ENCODE measurements at regions not wholly inside any gene's neighbourhood (a gene's known extent, or its start where the extent isn't known, plus 50 kb on each side); places are given as distances from the start of the nearest gene placed in this dataset.

DNA sequence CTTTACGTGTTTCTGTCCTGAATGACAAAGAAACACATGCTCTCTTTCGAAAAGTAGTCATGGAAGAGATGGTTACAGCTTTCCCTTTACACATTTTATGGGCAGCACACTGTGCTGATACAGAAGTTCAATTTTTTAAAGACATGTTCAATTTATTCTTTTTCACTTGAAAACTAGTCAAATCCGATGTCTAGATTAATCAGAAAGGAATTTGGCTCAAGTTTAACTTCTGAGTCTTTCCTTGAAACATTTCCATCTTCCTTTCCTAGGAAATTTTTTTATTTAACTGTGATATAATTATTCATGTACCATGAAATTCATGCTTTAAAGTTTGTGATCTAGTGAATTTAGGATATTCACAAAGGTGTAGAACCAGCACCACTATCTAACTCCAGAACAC is 360.1 kb downstream of the TNS3 start:
- no peak for DNase-seq (ENCODE audit: low read depth in 2 of 2)

DNA sequence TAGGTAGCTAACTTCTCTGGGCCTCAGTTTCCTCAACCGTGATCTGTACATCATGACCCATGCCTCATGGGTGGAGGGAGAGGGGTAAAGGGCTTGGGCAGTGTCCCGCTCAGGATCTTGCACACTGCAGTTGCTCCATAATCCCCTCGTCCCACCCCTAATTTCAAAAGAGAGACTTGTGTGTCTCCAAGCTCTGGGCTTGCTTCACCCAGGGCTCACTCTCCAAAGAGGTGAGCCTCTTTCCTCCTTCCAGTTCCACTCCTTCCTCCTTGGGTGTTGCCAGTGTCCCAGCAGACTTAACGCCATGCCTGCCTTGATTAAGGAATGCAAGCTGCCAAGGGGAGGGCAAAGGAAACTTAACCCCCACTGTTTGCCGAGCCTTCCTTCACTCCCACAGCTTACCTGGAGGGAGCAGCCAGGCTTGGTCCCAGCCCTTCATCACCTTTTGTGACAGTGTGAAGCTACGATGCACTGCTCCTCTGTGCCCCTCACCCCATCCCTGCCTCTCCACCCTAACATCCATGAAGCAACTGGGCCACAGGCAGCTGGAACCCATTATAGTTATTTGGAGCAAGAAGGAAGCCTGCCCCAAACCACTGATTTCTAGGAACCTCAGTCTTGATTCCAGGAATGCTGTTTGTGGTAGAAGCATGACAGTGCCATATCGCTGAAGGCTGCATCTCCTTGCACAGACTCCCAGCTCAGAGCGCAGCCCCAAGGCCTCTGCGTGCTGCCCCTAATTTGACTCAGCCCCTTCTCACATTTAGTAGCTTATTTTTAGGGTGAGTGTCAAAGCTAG is 363.3 kb downstream of the TNS3 start:
- no peak for DNase-seq (ENCODE audit: low read depth in 2 of 2)

DNA sequence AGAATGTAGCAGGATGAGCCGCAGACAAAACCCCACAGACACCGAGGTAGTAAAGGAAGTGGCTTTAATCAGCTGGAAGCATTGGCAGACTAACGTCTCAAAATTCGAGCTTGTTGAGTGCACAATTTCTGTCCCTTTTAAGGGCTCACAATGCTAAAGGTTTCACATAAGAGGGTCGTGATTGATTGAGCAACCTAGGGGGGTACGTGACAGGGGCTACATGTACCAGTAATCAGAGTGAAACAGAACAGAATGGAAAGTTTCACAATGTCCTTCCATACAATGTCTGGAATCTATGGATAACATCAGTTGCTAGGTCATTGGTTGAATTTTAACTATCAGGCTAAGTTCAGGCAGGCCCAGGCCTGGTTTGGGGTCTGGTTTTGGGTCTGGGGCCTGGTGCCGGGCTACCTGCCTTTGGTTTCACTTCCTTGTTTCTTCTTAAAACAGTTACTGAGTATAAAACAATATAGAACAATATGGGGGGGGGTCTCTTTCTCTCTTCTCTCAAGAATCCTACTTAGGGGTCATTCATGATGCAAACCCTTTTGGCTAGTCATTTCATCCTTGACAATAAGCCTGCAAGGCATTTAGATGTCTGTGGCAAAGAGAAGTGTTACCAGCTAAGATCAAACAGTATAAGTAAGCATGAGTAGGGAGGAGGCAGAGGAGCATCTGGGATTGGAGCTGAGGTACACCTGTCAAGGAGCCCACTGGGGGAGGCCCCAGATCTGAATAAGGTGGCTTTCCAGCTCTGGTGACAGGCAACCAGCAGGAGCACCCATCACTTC is 364.1 kb downstream of the TNS3 start:
- no peak for DNase-seq (ENCODE audit: low read depth in 2 of 2)

DNA sequence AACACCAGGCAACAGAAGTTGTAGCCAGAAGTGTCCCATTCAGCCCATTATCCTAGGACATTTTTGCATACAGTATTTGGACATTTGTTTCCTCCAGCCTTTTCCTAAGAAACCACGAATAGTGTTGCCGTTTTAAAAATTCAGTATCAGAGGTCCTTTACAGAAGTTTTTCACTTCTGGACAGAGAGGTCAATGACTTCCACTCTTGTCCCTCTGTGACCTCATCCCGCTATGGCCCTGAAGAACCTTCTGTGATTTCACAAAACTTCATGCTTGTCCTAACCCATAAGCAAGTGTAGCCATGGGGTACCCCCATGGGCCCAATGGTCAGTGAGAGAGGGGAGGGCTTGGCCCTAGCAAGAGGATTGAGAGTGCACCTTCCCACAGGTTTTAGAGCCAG is 364.8 kb downstream of the TNS3 start:
- DNase-seq (ENCODE audit: low read depth in 2 of 2): no peak

DNA sequence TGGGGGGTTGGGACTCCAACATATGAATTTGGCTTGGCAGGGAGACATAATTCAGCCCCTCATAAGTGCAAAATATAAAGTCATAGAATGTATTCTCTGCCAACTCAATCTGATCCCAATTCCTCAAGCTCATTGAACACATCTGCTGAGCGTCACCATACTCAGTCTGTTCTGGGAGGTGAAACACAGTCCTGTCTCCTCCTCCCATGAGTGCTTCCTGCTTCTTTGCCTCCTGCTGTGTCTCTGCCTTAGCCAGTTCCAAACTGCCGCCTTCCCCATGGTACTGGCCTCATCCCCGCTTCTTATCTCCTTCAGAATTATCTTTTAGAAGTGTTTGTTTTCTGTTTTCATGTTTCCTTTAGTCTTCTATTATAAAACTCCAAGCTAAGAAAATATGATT is 365.5 kb downstream of the TNS3 start:
- no peak for DNase-seq (ENCODE audit: low read depth in 2 of 2)

DNA sequence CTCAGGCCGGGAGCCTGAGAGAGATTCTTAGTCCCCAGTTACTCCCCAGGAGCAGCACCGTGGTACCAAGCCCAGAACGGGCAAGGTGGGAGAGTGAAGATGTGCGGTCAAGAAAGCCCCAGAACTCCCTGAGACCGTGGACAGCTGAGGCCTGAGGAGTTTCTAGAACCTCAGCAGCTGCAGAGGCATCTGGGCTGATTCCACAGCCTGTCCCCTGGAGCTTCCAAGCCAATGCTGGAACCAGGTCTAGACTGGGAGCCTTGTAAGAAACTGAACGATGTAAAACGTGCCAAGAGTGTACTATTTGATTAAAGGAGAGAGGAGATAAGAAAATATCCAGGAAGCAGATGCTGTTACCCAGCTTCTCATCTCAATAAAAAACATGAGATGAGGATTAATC is 366.3 kb downstream of the TNS3 start:
- DNase-seq (ENCODE audit: low read depth in 2 of 2): no peak

DNA sequence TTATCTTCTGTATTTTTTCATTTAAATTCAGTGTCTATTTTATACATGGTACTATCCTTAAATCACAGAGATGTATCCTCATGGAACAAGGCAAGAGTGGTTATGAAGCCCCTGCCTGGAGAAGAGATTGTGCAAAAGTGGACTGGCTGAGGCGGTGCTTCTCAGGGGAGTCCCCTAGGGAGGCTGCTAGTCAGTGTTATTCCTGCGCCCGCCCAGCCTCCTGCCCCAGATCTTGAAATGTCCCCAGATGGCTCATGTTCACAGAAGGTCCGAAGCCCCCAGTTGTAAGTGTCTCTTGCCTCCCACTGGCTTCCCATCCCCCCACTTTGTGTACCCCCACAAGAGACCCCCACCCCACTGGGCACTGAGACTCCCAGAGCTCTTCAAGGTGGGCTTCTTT is 366.9 kb downstream of the TNS3 start:
- no peak for DNase-seq (ENCODE audit: low read depth in 2 of 2)

DNA sequence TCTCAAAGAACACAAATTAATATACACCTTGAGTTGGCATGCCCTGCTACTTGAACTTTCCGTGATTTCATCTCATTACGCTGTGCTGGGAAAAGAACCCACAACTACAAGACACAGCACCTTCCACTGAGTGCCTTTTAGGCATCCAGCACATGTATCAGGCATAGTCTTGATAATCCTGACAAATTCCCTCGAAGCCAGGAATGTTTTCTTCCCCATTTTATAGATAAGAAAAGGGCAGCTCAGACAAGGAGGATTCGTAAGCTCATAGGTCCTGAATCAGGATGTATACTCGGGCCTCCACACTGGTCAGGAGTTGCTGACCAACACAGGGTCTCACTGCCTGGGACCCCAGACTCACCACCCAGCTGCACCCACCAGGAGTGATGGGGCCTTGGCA is 368.6 kb downstream of the TNS3 start:
- no peak for DNase-seq (ENCODE audit: low read depth in 2 of 2)

DNA sequence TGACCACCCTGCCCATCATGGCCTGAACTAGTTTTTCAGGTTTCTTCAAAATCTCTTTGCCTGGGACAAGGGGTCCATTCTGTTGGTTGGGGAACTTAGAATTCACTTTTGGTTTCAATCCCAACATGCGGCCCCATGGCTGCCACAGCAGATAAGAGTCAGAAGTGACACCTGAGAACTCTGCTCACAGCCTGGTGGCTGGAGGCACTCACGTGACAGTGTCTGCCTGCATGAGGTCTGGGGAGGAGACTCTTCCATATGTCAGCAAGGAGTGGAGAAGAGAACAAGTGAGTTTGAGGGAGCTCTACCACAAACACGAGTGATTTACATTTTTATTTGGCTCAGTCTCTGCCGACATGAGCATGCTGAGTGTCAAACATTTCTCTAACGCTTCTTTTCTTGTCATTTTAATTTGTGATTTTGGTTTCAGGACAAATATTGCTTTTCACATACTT is 370.4 kb downstream of the TNS3 start:
- no peak for DNase-seq (ENCODE audit: low read depth in 2 of 2)

DNA sequence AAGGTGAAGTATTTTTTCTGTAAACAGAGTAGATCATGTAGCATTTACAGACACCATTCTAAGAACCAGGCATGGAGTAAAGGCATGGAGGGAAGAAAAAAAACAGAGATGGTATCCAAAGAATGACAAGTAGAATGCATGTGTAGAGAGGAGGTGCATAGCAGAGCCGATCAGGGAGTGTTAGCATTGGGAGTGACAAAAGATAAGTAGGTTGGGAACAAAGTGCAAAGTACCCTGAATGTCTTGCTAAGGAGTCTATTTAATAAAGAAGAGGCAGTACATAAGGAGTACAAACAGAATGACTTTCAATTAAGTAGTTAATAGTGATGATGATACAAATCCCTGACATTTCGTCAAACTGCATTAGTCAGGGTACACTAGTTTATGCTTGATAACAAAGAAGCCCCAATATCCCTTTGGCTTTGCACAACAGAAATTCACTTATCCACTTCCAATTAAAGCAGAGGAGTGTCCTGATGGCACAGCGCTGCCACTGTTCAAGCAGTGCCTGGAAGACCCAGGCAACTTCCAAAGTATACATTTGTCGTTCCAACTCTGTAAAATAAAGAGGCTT is 371.5 kb downstream of the TNS3 start:
- DNase-seq (ENCODE audit: low read depth in 2 of 2): no peak

DNA sequence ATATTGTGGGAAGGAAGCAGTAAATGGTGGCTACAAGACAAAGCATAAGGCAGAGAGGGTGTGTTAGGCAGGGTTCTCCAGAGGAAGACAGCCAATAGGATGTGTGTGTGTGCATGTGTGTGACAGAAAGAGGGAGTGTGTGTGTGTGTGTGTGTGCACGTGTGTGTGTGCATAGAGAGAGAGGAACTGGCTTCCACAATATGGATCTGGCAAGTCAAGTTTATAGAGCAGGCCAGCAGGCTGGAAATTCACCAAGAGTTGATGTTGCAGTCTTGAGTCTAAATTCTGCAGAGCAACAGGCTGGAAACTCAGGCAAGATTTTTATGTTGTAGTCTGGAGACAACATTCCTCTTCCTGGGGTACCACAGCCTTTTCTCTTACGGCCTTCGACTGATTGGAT is 374.0 kb downstream of the TNS3 start:
- no peak for DNase-seq (ENCODE audit: low read depth in 2 of 2)

DNA sequence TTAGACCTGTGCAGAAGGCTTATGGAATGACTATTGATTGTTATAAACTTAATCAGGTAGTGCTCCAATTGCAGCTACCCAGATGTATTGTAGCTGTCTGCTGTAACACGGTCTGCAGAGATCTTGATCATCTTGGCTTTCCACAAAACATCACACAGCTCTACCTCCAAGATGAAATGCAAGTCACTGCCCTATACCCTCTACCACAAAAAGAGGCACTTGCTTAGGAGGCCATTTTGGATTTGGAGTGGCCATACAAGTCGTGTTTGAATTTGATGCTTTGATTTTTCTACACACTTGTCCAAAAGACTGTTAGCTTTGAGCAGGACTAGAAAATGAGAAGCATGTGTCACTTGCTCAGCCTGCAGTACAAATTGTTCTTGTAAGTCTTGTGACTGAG is 377.2 kb downstream of the TNS3 start:
- DNase-seq (ENCODE audit: low read depth in 2 of 2): no peak

DNA sequence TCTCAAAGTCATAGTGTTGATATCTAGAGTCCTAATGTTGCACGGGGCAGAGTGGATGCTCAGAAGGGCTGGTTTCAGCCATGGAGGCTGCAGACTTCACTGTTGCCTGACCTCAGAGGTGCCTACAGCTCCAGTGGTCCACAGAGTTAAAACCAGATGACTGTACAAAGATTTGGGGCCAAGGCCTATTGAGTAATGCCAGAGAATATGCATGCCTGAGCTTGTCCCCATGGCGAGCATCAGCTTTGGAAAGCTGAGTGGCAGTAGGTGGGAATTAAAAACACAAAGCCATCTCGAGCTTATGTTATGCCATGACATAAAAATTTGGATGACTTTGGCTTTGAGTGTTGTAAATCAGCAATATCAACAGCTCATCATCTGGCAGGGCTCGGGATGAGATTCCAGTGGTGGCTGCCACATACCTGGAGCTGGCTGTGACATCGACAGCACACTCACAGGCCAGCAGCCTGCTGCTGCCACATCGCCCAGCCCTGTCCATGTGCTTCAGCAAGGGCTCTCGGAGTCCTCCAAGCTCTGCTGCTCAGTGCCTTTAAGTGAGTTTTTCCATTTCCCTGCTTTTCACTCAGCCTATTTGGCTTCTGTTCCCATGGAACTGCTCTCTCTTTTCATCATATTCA is 379.6 kb downstream of the TNS3 start:
- no peak for DNase-seq (ENCODE audit: low read depth in 2 of 2)

DNA sequence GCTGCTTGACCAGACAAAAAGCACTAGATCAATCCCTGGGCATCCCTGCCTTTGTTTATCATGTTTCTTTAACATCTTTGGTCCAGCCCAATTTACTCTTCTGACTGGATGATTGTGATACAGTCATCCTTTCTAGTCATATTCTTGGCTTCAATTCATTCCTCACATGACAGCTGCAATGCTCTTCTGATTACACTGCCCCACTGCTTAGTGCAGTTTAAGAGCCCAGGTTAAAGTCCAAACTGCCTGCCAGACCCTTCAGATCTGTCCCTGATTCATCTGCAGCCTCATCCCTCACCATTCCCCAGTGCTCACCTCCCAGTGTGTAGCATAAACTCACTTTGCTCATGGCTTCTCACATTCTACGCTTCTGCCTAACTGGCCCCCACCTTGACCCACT is 383.8 kb downstream of the TNS3 start:
- DNase-seq (ENCODE audit: low read depth in 2 of 2): no peak

DNA sequence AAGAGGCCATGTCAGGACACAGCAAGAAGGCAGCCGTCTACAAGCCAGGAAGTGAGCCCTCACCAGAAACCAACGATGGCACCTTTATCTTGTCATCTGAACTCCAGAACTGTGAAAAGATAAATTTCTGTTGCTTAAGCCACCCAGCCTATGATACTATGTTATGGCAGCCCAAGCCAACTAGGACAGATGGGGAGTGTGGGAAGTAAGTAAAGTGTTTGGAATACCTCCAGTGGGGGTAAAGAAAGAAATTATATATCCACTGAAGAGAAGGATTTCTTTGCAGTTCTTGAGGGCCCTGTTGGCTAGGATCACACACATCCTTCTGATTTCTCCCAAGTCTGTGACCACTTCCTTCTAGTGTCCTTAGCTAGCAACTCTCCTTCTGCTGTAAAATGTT is 384.4 kb downstream of the TNS3 start:
- DNase-seq (ENCODE audit: low read depth in 2 of 2): no peak

DNA sequence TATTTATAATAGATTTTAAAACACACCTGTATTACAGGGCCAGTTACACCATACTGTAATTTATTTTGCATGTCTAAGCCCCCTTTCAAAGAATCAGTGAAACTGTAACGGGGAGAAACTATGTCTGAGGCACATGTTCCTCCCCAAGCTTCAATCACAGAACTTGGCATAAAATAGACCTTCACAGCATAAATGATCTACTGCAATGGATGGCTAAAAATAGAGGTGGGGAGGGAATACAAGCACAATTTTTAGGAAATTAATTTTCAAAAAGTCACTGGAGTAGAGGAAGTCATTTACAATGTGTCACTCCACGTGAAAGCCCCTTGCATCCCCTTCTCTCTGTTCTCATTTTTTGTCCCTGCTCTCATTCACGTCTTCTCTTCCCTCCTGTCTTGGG is 385.2 kb downstream of the TNS3 start:
- DNase-seq (ENCODE audit: low read depth in 2 of 2): no peak

DNA sequence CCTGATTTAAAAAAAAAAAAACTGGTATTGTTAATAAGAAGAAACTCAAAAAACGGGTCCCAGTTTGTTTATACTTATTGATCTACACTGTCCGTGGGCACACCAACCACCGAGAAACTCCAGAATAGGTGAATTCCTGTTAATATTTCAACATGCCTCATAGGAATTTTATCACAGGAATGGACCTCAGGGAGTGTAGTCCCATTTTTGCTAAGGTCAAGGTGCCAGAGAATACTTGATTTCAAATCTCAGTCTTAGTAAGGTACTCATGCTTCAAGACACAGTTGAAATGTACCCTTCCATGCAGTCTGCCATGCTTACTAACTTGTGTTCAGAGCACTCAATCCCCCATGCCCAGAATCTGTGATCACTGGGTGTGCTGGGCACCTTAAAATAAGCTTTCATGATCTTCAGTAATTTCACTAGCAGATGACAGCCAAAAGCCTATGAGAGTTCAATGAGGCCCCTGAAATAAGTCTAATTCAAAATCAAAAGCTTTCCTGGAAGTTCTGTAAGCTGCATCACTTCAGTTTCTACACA is 385.7 kb downstream of the TNS3 start:
- no peak for DNase-seq (ENCODE audit: low read depth in 2 of 2)

DNA sequence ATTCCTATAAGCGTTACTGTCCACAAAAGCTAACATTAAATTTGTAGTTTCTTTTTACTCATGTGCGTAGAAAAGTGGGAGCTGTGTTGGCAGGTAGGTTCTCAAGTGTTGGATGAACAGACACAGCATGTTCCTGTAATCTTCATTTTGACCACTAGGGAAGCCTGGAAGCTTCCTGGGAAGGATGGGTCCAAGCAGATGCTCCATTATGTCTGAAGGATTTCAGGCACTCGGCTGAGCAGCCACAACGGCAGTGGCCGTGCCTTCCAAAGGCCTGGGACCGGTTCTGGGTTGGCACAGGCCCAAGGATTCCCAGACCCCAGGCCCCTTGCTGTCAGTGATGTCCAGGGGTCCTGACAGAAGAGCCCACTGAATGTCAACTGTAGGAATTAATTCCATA is 386.3 kb downstream of the TNS3 start:
- DNase-seq (ENCODE audit: low read depth in 2 of 2): no peak

DNA sequence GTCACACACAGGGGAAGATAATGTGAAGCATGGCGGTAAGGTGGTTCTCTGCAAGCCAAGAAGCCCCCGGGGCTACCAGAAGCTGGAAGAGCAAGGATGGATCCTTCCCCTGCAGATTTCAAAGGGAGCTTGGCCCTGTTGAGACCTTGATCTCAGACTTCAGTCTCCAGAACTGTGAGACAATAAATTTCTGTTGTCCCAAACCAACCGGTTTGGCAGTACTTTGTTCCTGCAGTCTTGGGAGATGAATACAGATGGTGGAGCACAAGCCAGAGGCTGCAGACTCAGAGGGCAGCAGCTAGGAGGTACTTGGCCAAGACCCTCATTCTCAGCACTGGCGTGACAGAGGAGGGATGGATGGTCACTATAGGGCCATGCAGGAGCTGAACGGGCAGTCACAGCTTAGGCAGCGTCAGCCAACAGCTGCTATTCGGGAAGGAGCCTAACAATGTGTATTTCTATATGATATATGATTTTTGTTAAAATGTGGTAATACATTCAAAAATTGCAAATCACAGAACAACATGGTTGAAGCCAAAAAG is 387.3 kb downstream of the TNS3 start:
- DNase-seq (ENCODE audit: low read depth in 2 of 2): no peak

DNA sequence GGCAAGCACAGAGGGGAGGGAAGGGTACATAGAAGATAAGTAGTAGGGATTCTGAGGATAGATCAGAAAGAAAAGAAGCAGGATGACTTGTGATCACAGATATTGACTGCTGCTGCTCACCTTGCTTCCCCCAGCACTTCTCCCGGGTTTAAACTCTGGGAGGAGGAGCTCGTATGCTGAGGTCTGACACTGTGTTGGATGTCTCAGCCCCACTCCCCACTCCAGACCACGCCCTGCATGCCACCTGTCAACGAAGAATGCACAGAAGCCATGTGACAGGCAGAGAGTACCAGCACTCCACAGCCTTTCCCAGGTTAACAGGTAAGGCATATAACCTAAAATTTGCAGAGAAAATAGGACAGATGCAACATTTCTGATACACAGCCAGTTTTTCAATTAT is 388.9 kb downstream of the TNS3 start:
- DNase-seq (ENCODE audit: low read depth in 2 of 2): no peak

DNA sequence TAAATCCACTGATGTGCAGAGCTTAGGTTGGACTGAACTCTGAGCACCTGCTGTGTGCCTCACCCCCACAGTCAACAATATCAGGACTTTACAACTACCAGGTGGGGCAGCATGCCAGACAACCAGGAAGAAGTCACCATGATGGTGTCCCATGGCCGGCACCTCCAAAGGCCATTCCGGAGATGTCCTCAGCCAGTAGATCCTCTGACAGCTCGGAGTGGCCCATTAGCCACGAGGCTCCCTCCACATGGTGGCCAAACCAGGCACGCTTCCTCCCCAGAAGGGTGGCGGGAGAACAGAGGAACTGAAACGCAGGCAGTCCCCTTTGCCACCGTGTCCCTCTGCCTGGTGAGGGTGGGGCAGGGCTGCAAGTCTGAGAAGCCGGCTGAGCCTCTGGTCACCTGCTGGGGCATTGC is 390.0 kb downstream of the TNS3 start:
- DNase-seq (ENCODE audit: low read depth in 2 of 2): no peak

DNA sequence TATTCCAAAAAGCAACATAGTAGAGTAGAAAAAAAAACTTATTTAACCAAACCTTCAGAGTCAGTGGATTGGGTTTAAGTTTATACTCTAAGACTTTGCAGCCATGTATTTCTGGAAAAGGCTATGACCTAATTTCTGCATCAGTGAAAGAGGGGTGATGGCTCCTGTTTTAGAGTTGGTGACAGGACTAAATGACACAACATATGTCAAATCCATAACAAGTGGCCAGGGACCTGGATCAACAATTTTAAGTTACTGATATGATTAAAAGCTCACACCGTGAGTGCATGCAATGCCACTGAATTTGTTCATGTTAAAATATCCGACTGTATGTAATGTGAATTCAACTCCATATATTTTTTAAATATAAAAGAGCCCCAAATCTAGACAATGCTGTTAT is 390.6 kb downstream of the TNS3 start:
- no peak for DNase-seq (ENCODE audit: low read depth in 2 of 2)
